Activated CD4-positive, alpha-beta memory T cell treated with anti-CD3 and anti-CD28 coated beads for 36 hours (primary cell): ENCODE measurements at regions not wholly inside any gene's neighbourhood (a gene's known extent, or its start where the extent isn't known, plus 50 kb on each side); places are given as distances from the start of the nearest gene placed in this dataset.

Experiments
- CTCF ChIA-PET: fragments of 350-600 bp; sonication (Branson Sonifier 250); formaldehyde crosslinking; loops from one replicate; lab custom pipeline; 2021; ENCODE audit warnings: antibody characterized with exemption, inconsistent platforms; lab: Charles Lee
- POLR2A ChIA-PET: fragments of 350-600 bp; sonication (Branson Sonifier 250); formaldehyde crosslinking; loops from one replicate; lab custom pipeline; 2021; ENCODE audit warnings: antibody characterized with exemption; lab: Charles Lee
- DNase-seq: peaks from one replicate; pipeline ENCODE4 v3.0.0-alpha.2; 2020
- H3K27ac Mint-ChIP-seq: one replicate; pipeline ENCODE4 v1.8.0; 2021; ENCODE audit warnings: mixed read lengths
- H3K27me3 Mint-ChIP-seq: one replicate; pipeline ENCODE4 v1.8.0; 2021; ENCODE audit warnings: mixed read lengths
- H3K36me3 Mint-ChIP-seq: one replicate; pipeline ENCODE4 v1.8.0; 2021; ENCODE audit warnings: mixed read lengths
- H3K4me1 Mint-ChIP-seq: one replicate; pipeline ENCODE4 v1.8.0; 2021; ENCODE audit warnings: low read depth, mixed read lengths
- H3K4me3 Mint-ChIP-seq: one replicate; pipeline ENCODE4 v1.8.0; 2021; ENCODE audit warnings: mild to moderate bottlenecking, mixed read lengths
- H3K9me3 Mint-ChIP-seq: one replicate; pipeline ENCODE4 v1.8.0; 2021; ENCODE audit warnings: mixed read lengths
- intact Hi-C: fragments of 100-400 bp; cut with micrococcal nuclease; formaldehyde crosslinking; loops from one replicate; pipeline ENCODE4 v1.15.1; 2023

- DNase-seq: no peak
- ChIA-PET POLR2A (no interaction called here), CTCF (no interaction called here)
- Mint-ChIP-seq H3K9me3 (no peaks in the 10 kb centered on the region), H3K4me1 (peaks cover 22% of the 10 kb centered on the region), H3K27ac (no peak overlapping the region), H3K4me3 (no peak overlapping the region), H3K27me3 (no peaks in the 10 kb centered on the region), H3K36me3 (no peaks in the 10 kb centered on the region)
- intact Hi-C loops: no loop called here
These were observed 322.9 kb downstream of the BCL11B start for GRCh38 chr14:98949051-98949450.

GRCh38 chr14:98949481-98950135, 322.4 kb downstream of the BCL11B start:
- Mint-ChIP-seq H3K4me1 (peaks cover 22% of the 10 kb centered on the region), H3K27ac (no peak overlapping the region), H3K4me3 (no peak overlapping the region), H3K27me3 (no peaks in the 10 kb centered on the region), H3K36me3 (no peaks in the 10 kb centered on the region), H3K9me3 (no peaks in the 10 kb centered on the region)
- no peak for DNase-seq
- CTCF ChIA-PET: no interaction called here
- intact Hi-C loops: no loop called here
- POLR2A ChIA-PET: no interaction called here

GRCh38 chr14:98950353-98950895, 321.6 kb downstream of the BCL11B start:
- intact Hi-C loops: no loop called here
- no peaks in the 10 kb centered on the region for H3K36me3 Mint-ChIP-seq
- peaks cover 17% of the 10 kb centered on the region for H3K4me1 Mint-ChIP-seq
- CTCF ChIA-PET: no interaction called here
- no peak overlapping the region for H3K27ac Mint-ChIP-seq
- H3K27me3 Mint-ChIP-seq: no peaks in the 10 kb centered on the region
- no peak for DNase-seq
- POLR2A ChIA-PET: no interaction called here
- H3K4me3 Mint-ChIP-seq: no peak overlapping the region
- H3K9me3 Mint-ChIP-seq: no peaks in the 10 kb centered on the region

- no peaks in the 10 kb centered on the region for H3K9me3 Mint-ChIP-seq
- intact Hi-C loops: no loop called here
- DNase-seq: no peak
- no peaks in the 10 kb centered on the region for H3K36me3 Mint-ChIP-seq
- H3K27me3 Mint-ChIP-seq: no peaks in the 10 kb centered on the region
- peaks cover 17% of the 10 kb centered on the region for H3K4me1 Mint-ChIP-seq
- ChIA-PET POLR2A (no interaction called here), CTCF (no interaction called here)
- H3K27ac Mint-ChIP-seq: no peak overlapping the region
- no peak overlapping the region for H3K4me3 Mint-ChIP-seq
These were observed 321.0 kb downstream of the BCL11B start for GRCh38 chr14:98951031-98951430.

- ChIA-PET POLR2A (no interaction called here), CTCF (no interaction called here)
- Mint-ChIP-seq H3K27me3 (no peaks in the 10 kb centered on the region), H3K9me3 (no peaks in the 10 kb centered on the region), H3K27ac (no peak overlapping the region), H3K36me3 (no peaks in the 10 kb centered on the region), H3K4me3 (no peak overlapping the region), H3K4me1 (peaks cover 17% of the 10 kb centered on the region)
- intact Hi-C loops: no loop called here
- no peak for DNase-seq
These were observed 320.4 kb downstream of the BCL11B start for GRCh38 chr14:98951521-98952152.

- no peaks in the 10 kb centered on the region for H3K9me3 Mint-ChIP-seq
- CTCF ChIA-PET: no interaction called here
- peak; percentile 43 for DNase-seq
- no peak overlapping the region for H3K27ac Mint-ChIP-seq
- no peaks in the 10 kb centered on the region for H3K36me3 Mint-ChIP-seq
- H3K27me3 Mint-ChIP-seq: no peaks in the 10 kb centered on the region
- POLR2A ChIA-PET: interaction anchor here (0.6 to 0.8 kb wide), 2 partner anchors 24 to 1734 kb away, joined by 3 read pairs; no protein-coding TSS in a partner anchor
- intact Hi-C loops: no loop called here
- H3K4me3 Mint-ChIP-seq: no peak overlapping the region
- H3K4me1 Mint-ChIP-seq: peaks cover 8% of the 10 kb centered on the region
These were observed 319.2 kb downstream of the BCL11B start for GRCh38 chr14:98952593-98953350.

GRCh38 chr14:98953551-98954348, 318.2 kb downstream of the BCL11B start:
- intact Hi-C loops: no loop called here
- Mint-ChIP-seq H3K36me3 (no peaks in the 10 kb centered on the region), H3K4me3 (no peak overlapping the region), H3K27me3 (no peaks in the 10 kb centered on the region), H3K4me1 (peaks cover 8% of the 10 kb centered on the region), H3K9me3 (no peaks in the 10 kb centered on the region), H3K27ac (no peak overlapping the region)
- DNase-seq: no peak
- CTCF ChIA-PET: no interaction called here
- POLR2A ChIA-PET: no interaction called here

- Mint-ChIP-seq H3K27ac (no peak overlapping the region), H3K9me3 (no peaks in the 10 kb centered on the region), H3K27me3 (no peaks in the 10 kb centered on the region), H3K4me1 (peaks cover 8% of the 10 kb centered on the region), H3K4me3 (no peak overlapping the region), H3K36me3 (no peaks in the 10 kb centered on the region)
- no peak for DNase-seq
- intact Hi-C loops: no loop called here
- ChIA-PET CTCF (no interaction called here), POLR2A (no interaction called here)
These were observed 317.5 kb downstream of the BCL11B start for GRCh38 chr14:98954349-98955000.

- no peaks in the 10 kb centered on the region for H3K9me3 Mint-ChIP-seq
- no peak for DNase-seq
- POLR2A ChIA-PET: no interaction called here
- H3K27ac Mint-ChIP-seq: no peak overlapping the region
- no peaks in the 10 kb centered on the region for H3K27me3 Mint-ChIP-seq
- CTCF ChIA-PET: no interaction called here
- peaks cover 8% of the 10 kb centered on the region for H3K4me1 Mint-ChIP-seq
- no peak overlapping the region for H3K4me3 Mint-ChIP-seq
- intact Hi-C loops: no loop called here
- H3K36me3 Mint-ChIP-seq: no peaks in the 10 kb centered on the region
These were observed 316.8 kb downstream of the BCL11B start for GRCh38 chr14:98955036-98955740.

GRCh38 chr14:98955741-98956070, 316.3 kb downstream of the BCL11B start:
- Mint-ChIP-seq H3K4me3 (no peak overlapping the region), H3K4me1 (peaks cover 8% of the 10 kb centered on the region), H3K27me3 (no peaks in the 10 kb centered on the region), H3K27ac (no peak overlapping the region), H3K9me3 (no peaks in the 10 kb centered on the region), H3K36me3 (no peaks in the 10 kb centered on the region)
- no peak for DNase-seq
- ChIA-PET CTCF (no interaction called here), POLR2A (no interaction called here)
- intact Hi-C loops: no loop called here

- H3K27ac Mint-ChIP-seq: no peak overlapping the region
- no peaks in the 10 kb centered on the region for H3K36me3 Mint-ChIP-seq
- H3K4me1 Mint-ChIP-seq: peaks cover 8% of the 10 kb centered on the region
- H3K4me3 Mint-ChIP-seq: no peak overlapping the region
- DNase-seq: no peak
- intact Hi-C loops: no loop called here
- CTCF ChIA-PET: no interaction called here
- POLR2A ChIA-PET: no interaction called here
- no peaks in the 10 kb centered on the region for H3K27me3 Mint-ChIP-seq
- H3K9me3 Mint-ChIP-seq: no peaks in the 10 kb centered on the region
These were observed 315.8 kb downstream of the BCL11B start for GRCh38 chr14:98956181-98956580.
